NCI-H774 (cell line): ENCODE measurements at regions not wholly inside any gene's neighbourhood (a gene's known extent, or its start where the extent isn't known, plus 50 kb on each side); places are given as distances from the start of the nearest gene placed in this dataset.

ENCODE experiments used
- DNase-seq: peaks from one replicate; lab custom pipeline; 2025; lab: John Stamatoyannopoulos, UW

- DNase-seq = no peak
Observed at GRCh38 chr16:73672135-73672534, 624.2 kb upstream of the ZFHX3 start.

- DNase-seq = no peak
Observed at GRCh38 chr16:73670836-73671820, 623.2 kb upstream of the ZFHX3 start.

GRCh38 chr16:73669535-73670274 lies 621.8 kb upstream of the ZFHX3 start:
- DNase-seq = no peak

- no peak for DNase-seq
Observed at GRCh38 chr16:73663720-73664119, 615.8 kb upstream of the ZFHX3 start.

GRCh38 chr16:73636196-73636595 lies 588.3 kb upstream of the ZFHX3 start:
- no peak for DNase-seq

- DNase-seq = no peak
Observed at GRCh38 chr16:73629011-73629410, 581.1 kb upstream of the ZFHX3 start.

- DNase-seq = no peak
Observed at GRCh38 chr16:73617738-73618137, 569.8 kb upstream of the ZFHX3 start.

GRCh38 chr16:73616770-73617169 lies 568.8 kb upstream of the ZFHX3 start:
- DNase-seq = no peak

- DNase-seq = no peak
Observed at GRCh38 chr16:73616166-73616753, 568.3 kb upstream of the ZFHX3 start.

- no peak for DNase-seq
Observed at GRCh38 chr16:73615071-73615940, 567.4 kb upstream of the ZFHX3 start.

GRCh38 chr16:73614131-73614530 lies 566.2 kb upstream of the ZFHX3 start:
- DNase-seq = no peak

- no peak for DNase-seq
Observed at GRCh38 chr16:73610605-73611156, 562.8 kb upstream of the ZFHX3 start.

- no peak for DNase-seq
Observed at GRCh38 chr16:73610160-73610559, 562.2 kb upstream of the ZFHX3 start.

- DNase-seq = no peak
Observed at GRCh38 chr16:73608911-73609310, 561.0 kb upstream of the ZFHX3 start.

GRCh38 chr16:73605309-73605708 lies 557.4 kb upstream of the ZFHX3 start:
- DNase-seq = no peak

- no peak for DNase-seq
Observed at GRCh38 chr16:73601911-73602310, 554.0 kb upstream of the ZFHX3 start.

- DNase-seq = no peak
Observed at GRCh38 chr16:73599870-73600269, 551.9 kb upstream of the ZFHX3 start.

- no peak for DNase-seq
Observed at GRCh38 chr16:73599351-73599750, 551.4 kb upstream of the ZFHX3 start.

- no peak for DNase-seq
Observed at GRCh38 chr16:73584157-73584556, 536.2 kb upstream of the ZFHX3 start.

GRCh38 chr16:73572135-73572828 lies 524.4 kb upstream of the ZFHX3 start:
- no peak for DNase-seq
